ENCODE measurements at regions not wholly inside any gene's neighbourhood (a gene's known extent, or its start where the extent isn't known, plus 50 kb on each side); places are given as distances from the start of the nearest gene placed in this dataset.

GRCh38 chr14:44070046-44070445 lies 437.0 kb downstream of the FSCB start:
- no peak overlapping the region for H3K27ac ChIP-seq (ENCODE audit: insufficient read depth, low read length)
- no peaks in the 10 kb centered on the region for H4K20me1 ChIP-seq (ENCODE audit: control insufficient read depth, extremely low read depth, insufficient read depth, low read length)
- DNase-seq (ENCODE audit: low read depth in 2 of 2) = no peak
- H3K4me2 ChIP-seq (ENCODE audit: extremely low read depth, insufficient read depth, low read length) = no peak overlapping the region
- H3K4me3 ChIP-seq (replicated peaks in 1 of 4; ENCODE audit: control extremely low read depth in 1 of 4, insufficient read depth in 1 of 4, low read depth in 3 of 4, low read length in 4 of 4) = no peak overlapping the region
- no peaks in the 10 kb centered on the region for H3K9me3 ChIP-seq (ENCODE audit: control insufficient read depth, insufficient read depth, low read depth, low read length)
- no peaks in the 10 kb centered on the region for H3K27me3 ChIP-seq (ENCODE audit: control insufficient read depth, insufficient read depth, low read length)
- no peaks in the 10 kb centered on the region for H3K4me1 ChIP-seq (ENCODE audit: control insufficient read depth, extremely low read depth, insufficient read depth, low read length)
- H3K79me2 ChIP-seq (ENCODE audit: control insufficient read depth, insufficient read depth, low read length) = no peaks in the 10 kb centered on the region
- H2AFZ ChIP-seq (ENCODE audit: low read length) = no peak overlapping the region
- H3K36me3 ChIP-seq (ENCODE audit: control insufficient read depth, insufficient read depth, low read length) = no peaks in the 10 kb centered on the region
- TF ChIP-seq EZH2 (IDR thresholded peaks at IDR 0.05; ENCODE audit: low read length, missing control alignments) = no peak
- no peak for TF ChIP-seq CTCF (conservative IDR thresholded peaks at IDR 0.05 in 1 of 2, IDR thresholded peaks at IDR 0.05 in 1 of 2; ENCODE audit: low read depth in 1 of 2, low read length in 2 of 2)
- H3K9ac ChIP-seq (ENCODE audit: insufficient read depth, low read length) = no peak overlapping the region

GRCh38 chr14:44053422-44053821 lies 453.7 kb downstream of the FSCB start:
- Histone ChIP-seq H3K9ac (ENCODE audit: insufficient read depth, low read length) (no peak overlapping the region), H3K4me3 (replicated peaks in 1 of 4; ENCODE audit: control extremely low read depth in 1 of 4, insufficient read depth in 1 of 4, low read depth in 3 of 4, low read length in 4 of 4) (no peak overlapping the region), H3K79me2 (ENCODE audit: control insufficient read depth, insufficient read depth, low read length) (no peaks in the 10 kb centered on the region), H3K36me3 (ENCODE audit: control insufficient read depth, insufficient read depth, low read length) (no peaks in the 10 kb centered on the region), H3K9me3 (ENCODE audit: control insufficient read depth, insufficient read depth, low read depth, low read length) (no peaks in the 10 kb centered on the region), H3K27me3 (ENCODE audit: control insufficient read depth, insufficient read depth, low read length) (no peaks in the 10 kb centered on the region), H3K4me1 (ENCODE audit: control insufficient read depth, extremely low read depth, insufficient read depth, low read length) (no peaks in the 10 kb centered on the region), H2AFZ (ENCODE audit: low read length) (no peak overlapping the region), H3K4me2 (ENCODE audit: extremely low read depth, insufficient read depth, low read length) (no peak overlapping the region), H4K20me1 (ENCODE audit: control insufficient read depth, extremely low read depth, insufficient read depth, low read length) (no peaks in the 10 kb centered on the region), H3K27ac (ENCODE audit: insufficient read depth, low read length) (no peak overlapping the region)
- no peak for DNase-seq (ENCODE audit: low read depth in 2 of 2)
- TF ChIP-seq EZH2 (IDR thresholded peaks at IDR 0.05; ENCODE audit: low read length, missing control alignments) (no peak), CTCF (conservative IDR thresholded peaks at IDR 0.05 in 1 of 2, IDR thresholded peaks at IDR 0.05 in 1 of 2; ENCODE audit: low read depth in 1 of 2, low read length in 2 of 2) (no peak)

- Histone ChIP-seq H3K27ac (ENCODE audit: insufficient read depth, low read length) (no peak overlapping the region), H3K9ac (ENCODE audit: insufficient read depth, low read length) (no peak overlapping the region), H3K27me3 (ENCODE audit: control insufficient read depth, insufficient read depth, low read length) (no peaks in the 10 kb centered on the region), H2AFZ (ENCODE audit: low read length) (no peak overlapping the region), H3K4me2 (ENCODE audit: extremely low read depth, insufficient read depth, low read length) (no peak overlapping the region), H3K4me1 (ENCODE audit: control insufficient read depth, extremely low read depth, insufficient read depth, low read length) (no peaks in the 10 kb centered on the region), H4K20me1 (ENCODE audit: control insufficient read depth, extremely low read depth, insufficient read depth, low read length) (no peaks in the 10 kb centered on the region), H3K79me2 (ENCODE audit: control insufficient read depth, insufficient read depth, low read length) (no peaks in the 10 kb centered on the region), H3K9me3 (ENCODE audit: control insufficient read depth, insufficient read depth, low read depth, low read length) (no peaks in the 10 kb centered on the region), H3K36me3 (ENCODE audit: control insufficient read depth, insufficient read depth, low read length) (no peaks in the 10 kb centered on the region), H3K4me3 (replicated peaks in 1 of 4; ENCODE audit: control extremely low read depth in 1 of 4, insufficient read depth in 1 of 4, low read depth in 3 of 4, low read length in 4 of 4) (no peak overlapping the region)
- DNase-seq (ENCODE audit: low read depth in 2 of 2) = no peak
- no peak for TF ChIP-seq CTCF (conservative IDR thresholded peaks at IDR 0.05 in 1 of 2, IDR thresholded peaks at IDR 0.05 in 1 of 2; ENCODE audit: low read depth in 1 of 2, low read length in 2 of 2)
- TF ChIP-seq EZH2 (IDR thresholded peaks at IDR 0.05; ENCODE audit: low read length, missing control alignments) = no peak
These were observed 465.4 kb downstream of the FSCB start for GRCh38 chr14:44041700-44042099.
